IPS-18c (cell line): ENCODE measurements at regions not wholly inside any gene's neighbourhood (a gene's known extent, or its start where the extent isn't known, plus 50 kb on each side); places are given as distances from the start of the nearest gene placed in this dataset.
"Not testable (repeated sequence)": the region's sequence is repeated elsewhere in the genome, so short reads cannot be mapped to it uniquely, and the experiment has no call there.

Experiments
- H3K4me3 ChIP-seq: 2 replicates; pipeline ENCODE4 v1.7.0; 2013; ENCODE audit warnings: low read depth, mild to moderate bottlenecking, low read length, moderate library complexity; ENCODE audit not compliant: insufficient read depth
- H3K9me3 ChIP-seq: one replicate; pipeline ENCODE4 v1.6.1; 2013; ENCODE audit warnings: mild to moderate bottlenecking, low read length, moderate library complexity; ENCODE audit not compliant: control insufficient read depth, insufficient read depth

- H3K9me3 ChIP-seq: no peaks in the 10 kb centered on the region
- H3K4me3 ChIP-seq: no peak overlapping the region
These were observed 187.8 kb upstream of the PLD5 start for GRCh38 chr1:242712248-242712647.

GRCh38 chr1:242710847-242711246, 186.3 kb upstream of the PLD5 start:
- no peak overlapping the region for H3K4me3 ChIP-seq
- H3K9me3 ChIP-seq: no peaks in the 10 kb centered on the region

- no peak overlapping the region for H3K4me3 ChIP-seq
- no peaks in the 10 kb centered on the region for H3K9me3 ChIP-seq
These were observed 185.8 kb upstream of the PLD5 start for GRCh38 chr1:242710286-242710685.

GRCh38 chr1:242703467-242703866, 179.0 kb upstream of the PLD5 start:
- H3K9me3 ChIP-seq: no peaks in the 10 kb centered on the region
- no peak overlapping the region for H3K4me3 ChIP-seq

GRCh38 chr1:242692988-242693387, 168.5 kb upstream of the PLD5 start:
- Histone ChIP-seq H3K9me3 (no peaks in the 10 kb centered on the region), H3K4me3 (no peak overlapping the region)

- Histone ChIP-seq H3K9me3 (no peaks in the 10 kb centered on the region), H3K4me3 (no peak overlapping the region)
These were observed 167.1 kb upstream of the PLD5 start for GRCh38 chr1:242691610-242691945.

- Histone ChIP-seq H3K4me3 (no peak overlapping the region), H3K9me3 (no peaks in the 10 kb centered on the region)
These were observed 166.5 kb upstream of the PLD5 start for GRCh38 chr1:242690849-242691609.

- Histone ChIP-seq H3K4me3 (no peak overlapping the region), H3K9me3 (no peaks in the 10 kb centered on the region)
These were observed 164.9 kb upstream of the PLD5 start for GRCh38 chr1:242689378-242689777.

GRCh38 chr1:242674951-242675645, 150.6 kb upstream of the PLD5 start:
- H3K4me3 ChIP-seq: no peak overlapping the region

GRCh38 chr1:242673652-242674051, 149.2 kb upstream of the PLD5 start:
- Histone ChIP-seq H3K4me3 (no peak overlapping the region), H3K9me3 (no peaks in the 10 kb centered on the region)

More at GRCh38 chr1:242674951-242675645, 150.6 kb upstream of the PLD5 start:
- no peaks in the 10 kb centered on the region for H3K9me3 ChIP-seq

GRCh38 chr1:242673165-242673564, 148.7 kb upstream of the PLD5 start:
- H3K9me3 ChIP-seq, H3K4me3 ChIP-seq: not testable (repeated sequence)

GRCh38 chr1:242670019-242670418, 145.5 kb upstream of the PLD5 start:
- no peaks in the 10 kb centered on the region for H3K9me3 ChIP-seq
- H3K4me3 ChIP-seq: no peak overlapping the region

GRCh38 chr1:242662886-242663285, 138.4 kb upstream of the PLD5 start:
- Histone ChIP-seq H3K4me3 (no peak overlapping the region), H3K9me3 (no peaks in the 10 kb centered on the region)

- H3K4me3 ChIP-seq, H3K9me3 ChIP-seq: not testable (repeated sequence)
These were observed 129.3 kb upstream of the PLD5 start for GRCh38 chr1:242653772-242654171.

- H3K9me3 ChIP-seq: no peaks in the 10 kb centered on the region
- H3K4me3 ChIP-seq: no peak overlapping the region
These were observed 127.3 kb upstream of the PLD5 start for GRCh38 chr1:242651817-242652216.

- H3K9me3 ChIP-seq: no peaks in the 10 kb centered on the region
- H3K4me3 ChIP-seq: no peak overlapping the region
These were observed 117.0 kb upstream of the PLD5 start for GRCh38 chr1:242641461-242641860.

- Histone ChIP-seq H3K4me3 (no peak overlapping the region), H3K9me3 (no peaks in the 10 kb centered on the region)
These were observed 114.6 kb upstream of the PLD5 start for GRCh38 chr1:242639104-242639503.

- H3K9me3 ChIP-seq: peaks cover 3% of the 10 kb centered on the region
- H3K4me3 ChIP-seq: no peak overlapping the region
These were observed 110.2 kb upstream of the PLD5 start for GRCh38 chr1:242634732-242635131.

- H3K4me3 ChIP-seq: no peak overlapping the region
- peaks cover 3% of the 10 kb centered on the region for H3K9me3 ChIP-seq
These were observed 104.9 kb upstream of the PLD5 start for GRCh38 chr1:242629396-242629795.
